PFSK-1 (cell line): ENCODE measurements at regions not wholly inside any gene's neighbourhood (a gene's known extent, or its start where the extent isn't known, plus 50 kb on each side); places are given as distances from the start of the nearest gene placed in this dataset.

Experiments
- FOXP2 ChIP-seq: optimal IDR thresholded peaks from 2 replicates; pipeline ENCODE3; 2011; ENCODE audit warnings: borderline replicate concordance, control low read depth, inconsistent platforms; ENCODE audit not compliant: insufficient read depth; ENCODE audit errors: extremely low read length, extremely low read depth
- POLR2AphosphoS5 ChIP-seq: IDR thresholded peaks from 2 replicates; pipeline ENCODE4 v1.6.1; 2012; ENCODE audit warnings: low read depth, mild to moderate bottlenecking, control low read depth, low read length, moderate library complexity
- SIN3A ChIP-seq: IDR thresholded peaks from 2 replicates; pipeline ENCODE4 v1.6.1; 2012; ENCODE audit warnings: mild to moderate bottlenecking, low read length, moderate library complexity, borderline replicate concordance; ENCODE audit not compliant: insufficient read depth
- TAF1 ChIP-seq: IDR thresholded peaks from 2 replicates; pipeline ENCODE4 v1.6.1; 2012; ENCODE audit warnings: low read length, control low read depth, borderline replicate concordance; ENCODE audit not compliant: insufficient read depth
- TF ChIP-seq, protein P1 (sequence below), 2 experiments: IDR thresholded peaks; 2 replicates each; pipeline versions ENCODE4 v1.6.1 to v1.8.0; 2011 to 2012; ENCODE audit warnings: low read depth in 2 of 2, low read length in 2 of 2, control low read depth in 1 of 2, inconsistent platforms in 1 of 2, mild to moderate bottlenecking in 1 of 2, moderate library complexity in 1 of 2; ENCODE audit not compliant: insufficient read depth in 1 of 2

DNA sequence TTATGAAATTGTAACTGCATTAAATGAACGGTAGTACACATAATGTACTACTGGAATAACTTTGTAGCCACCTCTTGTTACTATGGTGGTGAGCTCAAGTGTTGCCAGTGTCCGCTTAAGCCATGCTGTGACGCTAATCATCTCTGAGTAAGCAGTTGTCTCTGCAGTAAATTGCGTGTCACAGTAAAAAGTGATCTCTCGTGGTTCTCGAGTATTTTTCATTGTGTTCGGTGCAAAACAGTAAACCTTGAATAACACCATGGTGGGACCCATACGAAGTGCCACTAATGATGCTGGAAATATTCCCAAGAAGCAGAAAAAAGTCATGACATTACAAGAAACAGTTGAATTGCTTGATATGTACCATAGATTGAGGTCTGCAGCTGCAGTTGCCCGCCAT is 524.8 kb downstream of the SOX5 start:
- TF ChIP-seq POLR2AphosphoS5 (no peak), FOXP2 (no peak), SIN3A (no peak), TAF1 (no peak)
- TF ChIP-seq, protein P1, sequence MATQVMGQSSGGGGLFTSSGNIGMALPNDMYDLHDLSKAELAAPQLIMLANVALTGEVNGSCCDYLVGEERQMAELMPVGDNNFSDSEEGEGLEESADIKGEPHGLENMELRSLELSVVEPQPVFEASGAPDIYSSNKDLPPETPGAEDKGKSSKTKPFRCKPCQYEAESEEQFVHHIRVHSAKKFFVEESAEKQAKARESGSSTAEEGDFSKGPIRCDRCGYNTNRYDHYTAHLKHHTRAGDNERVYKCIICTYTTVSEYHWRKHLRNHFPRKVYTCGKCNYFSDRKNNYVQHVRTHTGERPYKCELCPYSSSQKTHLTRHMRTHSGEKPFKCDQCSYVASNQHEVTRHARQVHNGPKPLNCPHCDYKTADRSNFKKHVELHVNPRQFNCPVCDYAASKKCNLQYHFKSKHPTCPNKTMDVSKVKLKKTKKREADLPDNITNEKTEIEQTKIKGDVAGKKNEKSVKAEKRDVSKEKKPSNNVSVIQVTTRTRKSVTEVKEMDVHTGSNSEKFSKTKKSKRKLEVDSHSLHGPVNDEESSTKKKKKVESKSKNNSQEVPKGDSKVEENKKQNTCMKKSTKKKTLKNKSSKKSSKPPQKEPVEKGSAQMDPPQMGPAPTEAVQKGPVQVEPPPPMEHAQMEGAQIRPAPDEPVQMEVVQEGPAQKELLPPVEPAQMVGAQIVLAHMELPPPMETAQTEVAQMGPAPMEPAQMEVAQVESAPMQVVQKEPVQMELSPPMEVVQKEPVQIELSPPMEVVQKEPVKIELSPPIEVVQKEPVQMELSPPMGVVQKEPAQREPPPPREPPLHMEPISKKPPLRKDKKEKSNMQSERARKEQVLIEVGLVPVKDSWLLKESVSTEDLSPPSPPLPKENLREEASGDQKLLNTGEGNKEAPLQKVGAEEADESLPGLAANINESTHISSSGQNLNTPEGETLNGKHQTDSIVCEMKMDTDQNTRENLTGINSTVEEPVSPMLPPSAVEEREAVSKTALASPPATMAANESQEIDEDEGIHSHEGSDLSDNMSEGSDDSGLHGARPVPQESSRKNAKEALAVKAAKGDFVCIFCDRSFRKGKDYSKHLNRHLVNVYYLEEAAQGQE (IDR thresholded peaks at IDR 0.05; ENCODE audit: insufficient read depth in 1 of 2, low read depth in 2 of 2, low read length in 2 of 2), result no peak

GRCh38 chr12:23426328-23426727 is 523.1 kb downstream of the SOX5 start:
- TF ChIP-seq FOXP2, result no peak
- TF ChIP-seq, protein P1 (IDR thresholded peaks at IDR 0.05; ENCODE audit: insufficient read depth in 1 of 2, low read depth in 2 of 2, low read length in 2 of 2), result no peak
- no peak for TF ChIP-seq POLR2AphosphoS5
- TF ChIP-seq SIN3A, result no peak
- no peak for TF ChIP-seq TAF1

- TF ChIP-seq TAF1, result no peak
- TF ChIP-seq POLR2AphosphoS5, result no peak
- TF ChIP-seq SIN3A, result no peak
- TF ChIP-seq, protein P1 (IDR thresholded peaks at IDR 0.05; ENCODE audit: insufficient read depth in 1 of 2, low read depth in 2 of 2, low read length in 2 of 2), result no peak
- TF ChIP-seq FOXP2, result no peak
Measured at GRCh38 chr12:23428758-23429157, 520.7 kb downstream of the SOX5 start.

GRCh38 chr12:23431006-23431405 is 518.5 kb downstream of the SOX5 start:
- TF ChIP-seq POLR2AphosphoS5, result no peak

DNA sequence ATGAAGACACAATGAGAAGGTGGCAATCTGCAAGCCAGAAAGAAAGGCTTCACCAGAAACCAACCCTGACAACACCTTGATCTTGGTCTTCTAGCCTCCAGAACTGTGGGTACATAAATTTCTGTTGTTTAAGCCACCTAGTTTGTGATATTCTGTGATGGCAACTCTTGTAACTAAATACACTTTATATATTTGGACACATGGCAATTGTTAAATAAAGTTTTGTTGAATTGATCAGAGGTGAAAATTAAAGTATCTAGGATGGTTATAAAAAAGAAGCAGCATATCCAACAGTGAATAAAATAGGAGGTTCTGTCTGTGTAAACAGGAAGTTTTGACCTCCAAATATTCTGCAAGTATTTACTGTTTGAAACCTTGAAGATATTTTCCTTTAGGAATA is 516.3 kb downstream of the SOX5 start:
- TF ChIP-seq TAF1 (no peak), SIN3A (no peak), POLR2AphosphoS5 (no peak), FOXP2 (no peak)
- TF ChIP-seq, protein P1 (IDR thresholded peaks at IDR 0.05; ENCODE audit: insufficient read depth in 1 of 2, low read depth in 2 of 2, low read length in 2 of 2), result no peak
